K562 (cell line): ENCODE measurements at regions not wholly inside any gene's neighbourhood (a gene's known extent, or its start where the extent isn't known, plus 50 kb on each side); places are given as distances from the start of the nearest gene placed in this dataset.

Experiments
- CHD1 ChIP-seq: fragments of 200-600 bp; sonication (generic); IDR thresholded peaks from one replicate; pipeline ENCODE4 v1.6.1; 2012; ENCODE audit warnings: mild to moderate bottlenecking, moderate library complexity, low read length, inconsistent platforms
- FOSL1 ChIP-seq: fragments of 200-800 bp; sonication (Bioruptor generic); conservative IDR thresholded peaks from 2 replicates; pipeline ENCODE4 v1.6.1; 2016; ENCODE audit warnings: missing genetic modification characterization, missing compliant biosample characterization
- GATA2 ChIP-seq: sonication (generic); formaldehyde crosslinking; IDR thresholded peaks from 2 replicates; pipeline ENCODE4 v1.4.0; 2020; ENCODE audit warnings: mild to moderate bottlenecking, missing genetic modification reagents
- NFRKB ChIP-seq: fragments of 450-650 bp; IDR thresholded peaks from 2 replicates; pipeline ENCODE4 v1.6.1; 2016; ENCODE audit warnings: low read depth
- POLR2B ChIP-seq: fragments of 450-650 bp; IDR thresholded peaks from 2 replicates; pipeline ENCODE4 v1.6.1; 2018; ENCODE audit warnings: low read depth; ENCODE audit not compliant: partially characterized antibody
- RNF219 ChIP-seq: fragments of 250-450 bp; sonication (Bioruptor Pico); IDR thresholded peaks from 2 replicates; pipeline ENCODE4 v1.5.0; 2022; ENCODE audit warnings: mild to moderate bottlenecking
- TARDBP ChIP-seq: fragments of 450-650 bp; IDR thresholded peaks from 2 replicates; pipeline ENCODE4 v1.6.1; 2016
- TCF3 ChIP-seq: sonication (generic); formaldehyde crosslinking; IDR thresholded peaks from 2 replicates; pipeline ENCODE4 v1.4.0; 2020; ENCODE audit warnings: mild to moderate bottlenecking, missing genetic modification reagents
- ZBTB33 ChIP-seq: sonication (generic); formaldehyde crosslinking; IDR thresholded peaks from 2 replicates; pipeline ENCODE4 v1.8.1; 2023; ENCODE audit warnings: mild to moderate bottlenecking, missing genetic modification reagents
- ZNF217 ChIP-seq: sonication (generic); formaldehyde crosslinking; IDR thresholded peaks from 2 replicates; pipeline ENCODE4 v1.8.0; 2022; ENCODE audit warnings: mild to moderate bottlenecking, missing genetic modification reagents
- ZNF668 ChIP-seq: fragments of 250-450 bp; sonication (Bioruptor Pico); IDR thresholded peaks from 2 replicates; pipeline ENCODE4 v1.8.0; 2022; ENCODE audit warnings: mild to moderate bottlenecking, inconsistent platforms
- TF ChIP-seq, protein P1 (sequence below): fragments of 150-350 bp; conservative IDR thresholded peaks from 2 replicates; pipeline ENCODE4 v1.6.1; 2014; ENCODE audit warnings: low read length
- TF ChIP-seq, protein P2 (sequence below): sonication (generic); formaldehyde crosslinking; IDR thresholded peaks from 2 replicates; pipeline ENCODE4 v1.5.0; 2020; ENCODE audit warnings: missing genetic modification reagents
- TF ChIP-seq, protein P3 (sequence below), 2 experiments: IDR thresholded peaks in 1 of 2; conservative IDR thresholded peaks in 1 of 2; 2 replicates each; pipeline ENCODE4 v1.6.1; 2016; ENCODE audit warnings: low read depth in 2 of 2, mild to moderate bottlenecking in 1 of 2, missing compliant biosample characterization in 1 of 2, missing genetic modification characterization in 1 of 2, moderate library complexity in 1 of 2

- TF ChIP-seq ZBTB33 (CRISPR knock-in tag), result no peak
- TF ChIP-seq, protein P1, sequence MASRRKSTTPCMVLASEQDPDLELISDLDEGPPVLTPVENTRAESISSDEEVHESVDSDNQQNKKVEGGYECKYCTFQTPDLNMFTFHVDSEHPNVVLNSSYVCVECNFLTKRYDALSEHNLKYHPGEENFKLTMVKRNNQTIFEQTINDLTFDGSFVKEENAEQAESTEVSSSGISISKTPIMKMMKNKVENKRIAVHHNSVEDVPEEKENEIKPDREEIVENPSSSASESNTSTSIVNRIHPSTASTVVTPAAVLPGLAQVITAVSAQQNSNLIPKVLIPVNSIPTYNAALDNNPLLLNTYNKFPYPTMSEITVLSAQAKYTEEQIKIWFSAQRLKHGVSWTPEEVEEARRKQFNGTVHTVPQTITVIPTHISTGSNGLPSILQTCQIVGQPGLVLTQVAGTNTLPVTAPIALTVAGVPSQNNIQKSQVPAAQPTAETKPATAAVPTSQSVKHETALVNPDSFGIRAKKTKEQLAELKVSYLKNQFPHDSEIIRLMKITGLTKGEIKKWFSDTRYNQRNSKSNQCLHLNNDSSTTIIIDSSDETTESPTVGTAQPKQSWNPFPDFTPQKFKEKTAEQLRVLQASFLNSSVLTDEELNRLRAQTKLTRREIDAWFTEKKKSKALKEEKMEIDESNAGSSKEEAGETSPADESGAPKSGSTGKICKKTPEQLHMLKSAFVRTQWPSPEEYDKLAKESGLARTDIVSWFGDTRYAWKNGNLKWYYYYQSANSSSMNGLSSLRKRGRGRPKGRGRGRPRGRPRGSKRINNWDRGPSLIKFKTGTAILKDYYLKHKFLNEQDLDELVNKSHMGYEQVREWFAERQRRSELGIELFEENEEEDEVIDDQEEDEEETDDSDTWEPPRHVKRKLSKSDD, result no peak
- TF ChIP-seq CHD1, result no peak
- no peak for TF ChIP-seq ZNF217 (CRISPR knock-in tag)
- no peak for TF ChIP-seq TCF3 (CRISPR knock-in tag)
- TF ChIP-seq ZNF668 (CRISPR knock-in tag), result peak; percentile 27; the same call in 1 of the 2 replicates
- peak; percentile 84 for TF ChIP-seq FOSL1 (tag)
- no peak for TF ChIP-seq GATA2
- no peak for TF ChIP-seq TARDBP
- no peak for TF ChIP-seq NFRKB
- TF ChIP-seq RNF219, result no peak
- TF ChIP-seq, protein P2, sequence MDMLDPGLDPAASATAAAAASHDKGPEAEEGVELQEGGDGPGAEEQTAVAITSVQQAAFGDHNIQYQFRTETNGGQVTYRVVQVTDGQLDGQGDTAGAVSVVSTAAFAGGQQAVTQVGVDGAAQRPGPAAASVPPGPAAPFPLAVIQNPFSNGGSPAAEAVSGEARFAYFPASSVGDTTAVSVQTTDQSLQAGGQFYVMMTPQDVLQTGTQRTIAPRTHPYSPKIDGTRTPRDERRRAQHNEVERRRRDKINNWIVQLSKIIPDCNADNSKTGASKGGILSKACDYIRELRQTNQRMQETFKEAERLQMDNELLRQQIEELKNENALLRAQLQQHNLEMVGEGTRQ (CRISPR knock-in tag), result 0 out of 2 replicates have a peak, but pooled peaks have one; percentile 8
- TF ChIP-seq, protein P3, sequence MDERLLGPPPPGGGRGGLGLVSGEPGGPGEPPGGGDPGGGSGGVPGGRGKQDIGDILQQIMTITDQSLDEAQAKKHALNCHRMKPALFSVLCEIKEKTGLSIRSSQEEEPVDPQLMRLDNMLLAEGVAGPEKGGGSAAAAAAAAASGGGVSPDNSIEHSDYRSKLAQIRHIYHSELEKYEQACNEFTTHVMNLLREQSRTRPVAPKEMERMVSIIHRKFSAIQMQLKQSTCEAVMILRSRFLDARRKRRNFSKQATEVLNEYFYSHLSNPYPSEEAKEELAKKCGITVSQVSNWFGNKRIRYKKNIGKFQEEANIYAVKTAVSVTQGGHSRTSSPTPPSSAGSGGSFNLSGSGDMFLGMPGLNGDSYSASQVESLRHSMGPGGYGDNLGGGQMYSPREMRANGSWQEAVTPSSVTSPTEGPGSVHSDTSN (CRISPR knock-in tag; IDR thresholded peaks at IDR 0.05; ENCODE audit: low read depth), result no peak
- TF ChIP-seq, protein P3 (tag; conservative IDR thresholded peaks at IDR 0.05; ENCODE audit: low read depth), result no peak
- TF ChIP-seq POLR2B, result no peak
Observed at GRCh38 chr17:33862772-33863602, 392.1 kb upstream of the CCL2 start (continued).
